Liver (tissue), 8 donors: ENCODE measurements at regions not wholly inside any gene's neighbourhood (a gene's known extent, or its start where the extent isn't known, plus 50 kb on each side); places are given as distances from the start of the nearest gene placed in this dataset.
A peak's percentile ranks its signal among the peaks of the same experiment; 100 is the strongest.

Source experiments
- DNase-seq: peaks from one replicate; pipeline ENCODE4 v3.0.0-alpha.2; 2017; ENCODE audit warnings: low spot score
- H3K27ac ChIP-seq, 2 donors: one replicate each; pipeline ENCODE4 v1.7.0; 2013; ENCODE audit warnings: inconsistent platforms in 2 of 2, low read length in 2 of 2, control low read depth in 1 of 2, low read depth in 1 of 2, mild to moderate bottlenecking in 1 of 2
- H3K27me3 ChIP-seq, 4 donors: one replicate each; pipeline versions ENCODE4 v1.6.1 to v1.7.0; 2013; ENCODE audit warnings: low read length in 3 of 4, inconsistent platforms in 1 of 4, mild to moderate bottlenecking in 1 of 4, moderate library complexity in 1 of 4; ENCODE audit not compliant: control insufficient read depth in 4 of 4, insufficient read depth in 4 of 4
- H3K36me3 ChIP-seq, 4 donors: one replicate each; pipeline versions ENCODE4 v1.6.1 to v1.7.0; 2013; ENCODE audit warnings: low read length in 3 of 4, mild to moderate bottlenecking in 3 of 4, low read depth in 1 of 4, moderate library complexity in 1 of 4; ENCODE audit not compliant: control insufficient read depth in 4 of 4, insufficient read depth in 3 of 4
- H3K4me1 ChIP-seq, 4 donors: one replicate each; pipeline versions ENCODE4 v1.6.1 to v1.7.0; 2013; ENCODE audit warnings: low read length in 3 of 4, mild to moderate bottlenecking in 3 of 4, moderate library complexity in 1 of 4; ENCODE audit not compliant: control insufficient read depth in 4 of 4, insufficient read depth in 4 of 4
- H3K4me3 ChIP-seq, 3 donors: one replicate each; pipeline versions ENCODE4 v1.6.1 to v1.7.0; 2013; ENCODE audit warnings: low read length in 3 of 3, control low read depth in 1 of 3, low read depth in 1 of 3, mild to moderate bottlenecking in 1 of 3
- H3K9ac ChIP-seq, 2 donors: one replicate each; pipeline ENCODE4 v1.7.0; 2013; ENCODE audit warnings: low read length in 2 of 2, mild to moderate bottlenecking in 2 of 2, moderate library complexity in 2 of 2, control low read depth in 1 of 2, low read depth in 1 of 2
- H3K9me3 ChIP-seq, 4 donors: one replicate each; pipeline versions ENCODE4 v1.6.1 to v1.7.0; 2013; ENCODE audit warnings: low read length in 3 of 4; ENCODE audit not compliant: control insufficient read depth in 4 of 4
- EGR1 ChIP-seq, 2 donors: IDR thresholded peaks; 2 replicates each; pipeline ENCODE4 v1.6.1; 2016 to 2018; ENCODE audit warnings: antibody characterized with exemption in 2 of 2, low read depth in 2 of 2
- FOXA1 ChIP-seq: IDR thresholded peaks from 2 replicates; pipeline ENCODE4 v1.6.1; 2016; ENCODE audit warnings: antibody characterized with exemption
- FOXA2 ChIP-seq: IDR thresholded peaks from 2 replicates; pipeline ENCODE4 v1.6.1; 2016; ENCODE audit warnings: antibody characterized with exemption
- GABPA ChIP-seq, 2 donors: IDR thresholded peaks in 1 of 2; conservative IDR thresholded peaks in 1 of 2; 2 replicates each; pipeline ENCODE4 v1.6.1; 2016; ENCODE audit warnings: antibody characterized with exemption in 2 of 2, mild to moderate bottlenecking in 1 of 2, moderate library complexity in 1 of 2
- HNF4A ChIP-seq, 2 donors: conservative IDR thresholded peaks; 2 replicates each; pipeline ENCODE4 v1.6.1; 2016; ENCODE audit warnings: antibody characterized with exemption in 2 of 2, mild to moderate bottlenecking in 2 of 2
- HNF4G ChIP-seq: IDR thresholded peaks from 2 replicates; pipeline ENCODE4 v1.6.1; 2016; ENCODE audit warnings: antibody characterized with exemption
- JUND ChIP-seq, 2 donors: IDR thresholded peaks; 2 replicates each; pipeline ENCODE4 v1.6.1; 2016; ENCODE audit warnings: antibody characterized with exemption in 2 of 2
- MAX ChIP-seq: IDR thresholded peaks from 2 replicates; pipeline ENCODE4 v1.6.1; 2016; ENCODE audit warnings: antibody characterized with exemption
- NR2F2 ChIP-seq: IDR thresholded peaks from 2 replicates; pipeline ENCODE4 v1.6.1; 2016; ENCODE audit warnings: antibody characterized with exemption
- RAD21 ChIP-seq, 2 donors: IDR thresholded peaks; 2 replicates each; pipeline ENCODE4 v1.6.1; 2016; ENCODE audit warnings: antibody characterized with exemption in 2 of 2, mild to moderate bottlenecking in 2 of 2
- RXRA ChIP-seq, 2 donors: IDR thresholded peaks; 2 replicates each; pipeline ENCODE4 v1.6.1; 2017 to 2018; ENCODE audit warnings: antibody characterized with exemption in 2 of 2, mild to moderate bottlenecking in 1 of 2
- SP1 ChIP-seq: IDR thresholded peaks from 2 replicates; pipeline ENCODE4 v1.6.1; 2018; ENCODE audit warnings: antibody characterized with exemption, mild to moderate bottlenecking
- TAF1 ChIP-seq: conservative IDR thresholded peaks from 2 replicates; pipeline ENCODE4 v1.6.1; 2016; ENCODE audit warnings: antibody characterized with exemption, mild to moderate bottlenecking
- YY1 ChIP-seq: IDR thresholded peaks from 2 replicates; pipeline ENCODE4 v1.6.1; 2016; ENCODE audit warnings: antibody characterized with exemption, mild to moderate bottlenecking
- WGBS: extraction: QIAGEN DNeasy Blood & Tissue Kit; methylation state at CpG from one replicate; pipeline ENCODE4 v1.1.7; 2013; 5-methylcytosine and 5-hydroxymethylcytosine counted together
- TF ChIP-seq, protein P1 (sequence below): IDR thresholded peaks from 2 replicates; pipeline ENCODE4 v1.6.1; 2016; ENCODE audit warnings: antibody characterized with exemption, mild to moderate bottlenecking
- TF ChIP-seq, protein P2 (sequence below): IDR thresholded peaks from 2 replicates; pipeline ENCODE4 v1.6.1; 2016; ENCODE audit warnings: antibody characterized with exemption
- TF ChIP-seq, protein P3 (sequence below): fragments of 150-350 bp; IDR thresholded peaks from 2 replicates; pipeline ENCODE4 v1.5.1; 2017; ENCODE audit warnings: improper control_type of control experiment, low read depth, low read length; ENCODE audit not compliant: missing input control
- TF ChIP-seq, protein P4 (sequence below): IDR thresholded peaks from 2 replicates; pipeline ENCODE4 v1.6.1; 2016; ENCODE audit warnings: antibody characterized with exemption
- donor health status: healthy.
- donor health status: healthy.
- donor health status: healthy.
- donor health status: healthy.
- donor health status: healthy.

GRCh38 chr18:45324101-45324494 is 291.2 kb upstream of the SLC14A2 start:
- peaks cover 10 to 54% (median 36%) of the 10 kb centered on the region in 4 donors for H3K4me1 ChIP-seq
- WGBS, result 69% methylated on average over 3 of the region's 3 CpGs
- TF ChIP-seq FOXA2, result no peak
- TF ChIP-seq JUND (IDR thresholded peaks at IDR 0.05), result no peak
- no peak for TF ChIP-seq MAX
- TF ChIP-seq HNF4G, result no peak
- TF ChIP-seq SP1, result no peak
- no peak for TF ChIP-seq FOXA1
- TF ChIP-seq, protein P1, sequence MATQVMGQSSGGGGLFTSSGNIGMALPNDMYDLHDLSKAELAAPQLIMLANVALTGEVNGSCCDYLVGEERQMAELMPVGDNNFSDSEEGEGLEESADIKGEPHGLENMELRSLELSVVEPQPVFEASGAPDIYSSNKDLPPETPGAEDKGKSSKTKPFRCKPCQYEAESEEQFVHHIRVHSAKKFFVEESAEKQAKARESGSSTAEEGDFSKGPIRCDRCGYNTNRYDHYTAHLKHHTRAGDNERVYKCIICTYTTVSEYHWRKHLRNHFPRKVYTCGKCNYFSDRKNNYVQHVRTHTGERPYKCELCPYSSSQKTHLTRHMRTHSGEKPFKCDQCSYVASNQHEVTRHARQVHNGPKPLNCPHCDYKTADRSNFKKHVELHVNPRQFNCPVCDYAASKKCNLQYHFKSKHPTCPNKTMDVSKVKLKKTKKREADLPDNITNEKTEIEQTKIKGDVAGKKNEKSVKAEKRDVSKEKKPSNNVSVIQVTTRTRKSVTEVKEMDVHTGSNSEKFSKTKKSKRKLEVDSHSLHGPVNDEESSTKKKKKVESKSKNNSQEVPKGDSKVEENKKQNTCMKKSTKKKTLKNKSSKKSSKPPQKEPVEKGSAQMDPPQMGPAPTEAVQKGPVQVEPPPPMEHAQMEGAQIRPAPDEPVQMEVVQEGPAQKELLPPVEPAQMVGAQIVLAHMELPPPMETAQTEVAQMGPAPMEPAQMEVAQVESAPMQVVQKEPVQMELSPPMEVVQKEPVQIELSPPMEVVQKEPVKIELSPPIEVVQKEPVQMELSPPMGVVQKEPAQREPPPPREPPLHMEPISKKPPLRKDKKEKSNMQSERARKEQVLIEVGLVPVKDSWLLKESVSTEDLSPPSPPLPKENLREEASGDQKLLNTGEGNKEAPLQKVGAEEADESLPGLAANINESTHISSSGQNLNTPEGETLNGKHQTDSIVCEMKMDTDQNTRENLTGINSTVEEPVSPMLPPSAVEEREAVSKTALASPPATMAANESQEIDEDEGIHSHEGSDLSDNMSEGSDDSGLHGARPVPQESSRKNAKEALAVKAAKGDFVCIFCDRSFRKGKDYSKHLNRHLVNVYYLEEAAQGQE, result no peak
- no peak for TF ChIP-seq RAD21 (IDR thresholded peaks at IDR 0.05)
- no peak for TF ChIP-seq TAF1
- no peak for TF ChIP-seq HNF4A (conservative IDR thresholded peaks at IDR 0.05)
- no peak for TF ChIP-seq EGR1 (IDR thresholded peaks at IDR 0.05; ENCODE audit: low read depth in 2 of 2)
- TF ChIP-seq GABPA (IDR thresholded peaks at IDR 0.05 in 1 of 2, conservative IDR thresholded peaks at IDR 0.05 in 1 of 2), result no peak
- TF ChIP-seq, protein P2, sequence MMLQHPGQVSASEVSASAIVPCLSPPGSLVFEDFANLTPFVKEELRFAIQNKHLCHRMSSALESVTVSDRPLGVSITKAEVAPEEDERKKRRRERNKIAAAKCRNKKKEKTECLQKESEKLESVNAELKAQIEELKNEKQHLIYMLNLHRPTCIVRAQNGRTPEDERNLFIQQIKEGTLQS, result no peak
- H3K36me3 ChIP-seq, result no peaks in the 10 kb centered on the region
- H3K27ac ChIP-seq, result peak overlapping the region; percentile 33 to 53
- DNase-seq, result no peak
- no peaks in the 10 kb centered on the region for H3K27me3 ChIP-seq
- no peak overlapping the region for H3K4me3 ChIP-seq
- no peaks in the 10 kb centered on the region for H3K9me3 ChIP-seq
- no peak overlapping the region for H3K9ac ChIP-seq

DNA sequence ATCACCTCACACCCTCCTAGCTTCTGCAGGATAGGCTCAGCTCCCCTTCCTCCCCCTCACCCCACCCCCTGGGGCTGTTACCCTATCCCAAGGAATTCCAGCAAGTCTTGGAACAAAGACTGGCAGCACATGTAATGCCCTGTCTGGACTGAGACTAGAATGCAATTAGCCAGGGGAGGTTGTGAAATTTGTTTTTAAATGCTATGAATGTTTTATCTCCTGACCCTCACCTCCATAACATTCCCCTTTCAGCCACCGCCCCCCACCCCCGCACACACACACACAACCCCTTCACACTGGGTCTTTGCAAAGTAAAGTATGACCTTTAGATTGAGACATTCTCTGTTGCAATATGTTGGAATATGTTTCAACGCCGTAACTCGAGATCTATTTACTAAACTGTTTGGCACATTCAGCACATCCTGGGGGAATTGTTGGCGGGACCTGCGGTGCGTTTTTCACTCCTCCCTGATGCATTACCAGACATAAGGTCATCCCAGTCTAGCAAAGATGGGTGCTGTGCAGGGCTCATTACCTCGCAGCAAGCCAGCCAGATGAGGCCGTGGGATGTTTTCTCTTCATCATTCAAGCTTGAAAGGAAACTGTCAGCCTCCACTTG is 290.7 kb upstream of the SLC14A2 start:
- peak; percentile 40 for DNase-seq
- Histone ChIP-seq H3K4me3 (peak overlapping the region; percentile 0 to 33 (median 16)), H3K36me3 (no peaks in the 10 kb centered on the region), H3K27ac (peak overlapping the region; percentile 69 to 70), H3K4me1 (peaks cover 10 to 54% (median 36%) of the 10 kb centered on the region in 4 donors), H3K9ac (no peak overlapping the region), H3K27me3 (no peaks in the 10 kb centered on the region), H3K9me3 (no peaks in the 10 kb centered on the region)
- 25% methylated on average over 10 of the region's 10 CpGs for WGBS
- TF ChIP-seq, protein P3, sequence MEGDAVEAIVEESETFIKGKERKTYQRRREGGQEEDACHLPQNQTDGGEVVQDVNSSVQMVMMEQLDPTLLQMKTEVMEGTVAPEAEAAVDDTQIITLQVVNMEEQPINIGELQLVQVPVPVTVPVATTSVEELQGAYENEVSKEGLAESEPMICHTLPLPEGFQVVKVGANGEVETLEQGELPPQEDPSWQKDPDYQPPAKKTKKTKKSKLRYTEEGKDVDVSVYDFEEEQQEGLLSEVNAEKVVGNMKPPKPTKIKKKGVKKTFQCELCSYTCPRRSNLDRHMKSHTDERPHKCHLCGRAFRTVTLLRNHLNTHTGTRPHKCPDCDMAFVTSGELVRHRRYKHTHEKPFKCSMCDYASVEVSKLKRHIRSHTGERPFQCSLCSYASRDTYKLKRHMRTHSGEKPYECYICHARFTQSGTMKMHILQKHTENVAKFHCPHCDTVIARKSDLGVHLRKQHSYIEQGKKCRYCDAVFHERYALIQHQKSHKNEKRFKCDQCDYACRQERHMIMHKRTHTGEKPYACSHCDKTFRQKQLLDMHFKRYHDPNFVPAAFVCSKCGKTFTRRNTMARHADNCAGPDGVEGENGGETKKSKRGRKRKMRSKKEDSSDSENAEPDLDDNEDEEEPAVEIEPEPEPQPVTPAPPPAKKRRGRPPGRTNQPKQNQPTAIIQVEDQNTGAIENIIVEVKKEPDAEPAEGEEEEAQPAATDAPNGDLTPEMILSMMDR, result no peak
- TF ChIP-seq, protein P1, result no peak
- TF ChIP-seq EGR1 (IDR thresholded peaks at IDR 0.05; ENCODE audit: low read depth in 2 of 2), result peak; percentile 99
- TF ChIP-seq YY1, result peak; percentile 67
- peak in 1 of 2 donors; percentile 47 for TF ChIP-seq GABPA (IDR thresholded peaks at IDR 0.05 in 1 of 2, conservative IDR thresholded peaks at IDR 0.05 in 1 of 2)
- peak; percentile 52 for TF ChIP-seq FOXA1
- peak; percentile 93 for TF ChIP-seq NR2F2
- peak; percentile 78 to 81 for TF ChIP-seq HNF4A (conservative IDR thresholded peaks at IDR 0.05)
- TF ChIP-seq TAF1, result peak; percentile 59
- peak; percentile 36 to 51 for TF ChIP-seq RAD21 (IDR thresholded peaks at IDR 0.05)
- peak; percentile 86 for TF ChIP-seq MAX
- peak; percentile 87 for TF ChIP-seq SP1
- TF ChIP-seq FOXA2, result peak; percentile 63
- peak; percentile 40 for TF ChIP-seq HNF4G
- TF ChIP-seq, protein P4, sequence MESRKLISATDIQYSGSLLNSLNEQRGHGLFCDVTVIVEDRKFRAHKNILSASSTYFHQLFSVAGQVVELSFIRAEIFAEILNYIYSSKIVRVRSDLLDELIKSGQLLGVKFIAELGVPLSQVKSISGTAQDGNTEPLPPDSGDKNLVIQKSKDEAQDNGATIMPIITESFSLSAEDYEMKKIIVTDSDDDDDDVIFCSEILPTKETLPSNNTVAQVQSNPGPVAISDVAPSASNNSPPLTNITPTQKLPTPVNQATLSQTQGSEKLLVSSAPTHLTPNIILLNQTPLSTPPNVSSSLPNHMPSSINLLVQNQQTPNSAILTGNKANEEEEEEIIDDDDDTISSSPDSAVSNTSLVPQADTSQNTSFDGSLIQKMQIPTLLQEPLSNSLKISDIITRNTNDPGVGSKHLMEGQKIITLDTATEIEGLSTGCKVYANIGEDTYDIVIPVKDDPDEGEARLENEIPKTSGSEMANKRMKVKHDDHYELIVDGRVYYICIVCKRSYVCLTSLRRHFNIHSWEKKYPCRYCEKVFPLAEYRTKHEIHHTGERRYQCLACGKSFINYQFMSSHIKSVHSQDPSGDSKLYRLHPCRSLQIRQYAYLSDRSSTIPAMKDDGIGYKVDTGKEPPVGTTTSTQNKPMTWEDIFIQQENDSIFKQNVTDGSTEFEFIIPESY, result peak; percentile 57
- TF ChIP-seq JUND (IDR thresholded peaks at IDR 0.05), result peak in 1 of 2 donors; percentile 87
- TF ChIP-seq RXRA (IDR thresholded peaks at IDR 0.05), result peak; percentile 91 to 97
- TF ChIP-seq, protein P2, result no peak
